ENCODE measurements at regions not wholly inside any gene's neighbourhood (a gene's known extent, or its start where the extent isn't known, plus 50 kb on each side); places are given as distances from the start of the nearest gene placed in this dataset.

DNA sequence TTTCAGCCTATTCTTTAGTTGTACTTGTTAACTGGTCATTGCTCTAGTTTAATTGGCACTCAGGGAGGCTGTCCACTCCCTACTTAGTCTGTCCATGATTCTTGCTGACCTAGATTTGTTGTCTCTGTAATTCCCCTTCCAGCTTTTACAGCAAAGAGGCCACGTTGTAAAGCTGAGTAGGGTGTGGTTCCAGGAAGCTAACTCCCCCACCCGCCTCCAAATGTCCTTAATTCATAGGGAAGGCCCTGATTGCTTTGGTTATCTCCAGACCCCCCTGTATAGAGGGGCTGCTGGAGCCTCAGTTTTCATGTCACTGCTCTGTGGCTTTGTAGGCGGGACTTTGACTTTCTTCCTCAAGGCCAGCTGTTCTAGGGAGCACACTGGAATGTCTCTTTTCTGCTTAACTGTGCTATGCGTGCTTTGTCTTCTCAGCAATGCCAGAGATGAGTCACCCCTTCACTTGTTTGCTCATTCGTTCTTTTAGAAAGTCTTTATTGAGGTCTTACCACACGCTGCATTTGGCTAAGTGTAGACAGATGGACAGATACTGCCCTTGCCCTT lies 175.1 kb upstream of the JAG1 start (continued):
- TF ChIP-seq, protein P1, sequence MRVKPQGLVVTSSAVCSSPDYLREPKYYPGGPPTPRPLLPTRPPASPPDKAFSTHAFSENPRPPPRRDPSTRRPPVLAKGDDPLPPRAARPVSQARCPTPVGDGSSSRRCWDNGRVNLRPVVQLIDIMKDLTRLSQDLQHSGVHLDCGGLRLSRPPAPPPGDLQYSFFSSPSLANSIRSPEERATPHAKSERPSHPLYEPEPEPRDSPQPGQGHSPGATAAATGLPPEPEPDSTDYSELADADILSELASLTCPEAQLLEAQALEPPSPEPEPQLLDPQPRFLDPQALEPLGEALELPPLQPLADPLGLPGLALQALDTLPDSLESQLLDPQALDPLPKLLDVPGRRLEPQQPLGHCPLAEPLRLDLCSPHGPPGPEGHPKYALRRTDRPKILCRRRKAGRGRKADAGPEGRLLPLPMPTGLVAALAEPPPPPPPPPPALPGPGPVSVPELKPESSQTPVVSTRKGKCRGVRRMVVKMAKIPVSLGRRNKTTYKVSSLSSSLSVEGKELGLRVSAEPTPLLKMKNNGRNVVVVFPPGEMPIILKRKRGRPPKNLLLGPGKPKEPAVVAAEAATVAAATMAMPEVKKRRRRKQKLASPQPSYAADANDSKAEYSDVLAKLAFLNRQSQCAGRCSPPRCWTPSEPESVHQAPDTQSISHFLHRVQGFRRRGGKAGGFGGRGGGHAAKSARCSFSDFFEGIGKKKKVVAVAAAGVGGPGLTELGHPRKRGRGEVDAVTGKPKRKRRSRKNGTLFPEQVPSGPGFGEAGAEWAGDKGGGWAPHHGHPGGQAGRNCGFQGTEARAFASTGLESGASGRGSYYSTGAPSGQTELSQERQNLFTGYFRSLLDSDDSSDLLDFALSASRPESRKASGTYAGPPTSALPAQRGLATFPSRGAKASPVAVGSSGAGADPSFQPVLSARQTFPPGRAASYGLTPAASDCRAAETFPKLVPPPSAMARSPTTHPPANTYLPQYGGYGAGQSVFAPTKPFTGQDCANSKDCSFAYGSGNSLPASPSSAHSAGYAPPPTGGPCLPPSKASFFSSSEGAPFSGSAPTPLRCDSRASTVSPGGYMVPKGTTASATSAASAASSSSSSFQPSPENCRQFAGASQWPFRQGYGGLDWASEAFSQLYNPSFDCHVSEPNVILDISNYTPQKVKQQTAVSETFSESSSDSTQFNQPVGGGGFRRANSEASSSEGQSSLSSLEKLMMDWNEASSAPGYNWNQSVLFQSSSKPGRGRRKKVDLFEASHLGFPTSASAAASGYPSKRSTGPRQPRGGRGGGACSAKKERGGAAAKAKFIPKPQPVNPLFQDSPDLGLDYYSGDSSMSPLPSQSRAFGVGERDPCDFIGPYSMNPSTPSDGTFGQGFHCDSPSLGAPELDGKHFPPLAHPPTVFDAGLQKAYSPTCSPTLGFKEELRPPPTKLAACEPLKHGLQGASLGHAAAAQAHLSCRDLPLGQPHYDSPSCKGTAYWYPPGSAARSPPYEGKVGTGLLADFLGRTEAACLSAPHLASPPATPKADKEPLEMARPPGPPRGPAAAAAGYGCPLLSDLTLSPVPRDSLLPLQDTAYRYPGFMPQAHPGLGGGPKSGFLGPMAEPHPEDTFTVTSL (CRISPR knock-in tag; IDR thresholded peaks at IDR 0.05; ENCODE audit: borderline replicate concordance), result peak; percentile 68
- peak; percentile 80; the same call in 1 of the 2 replicates for TF ChIP-seq JUND (CRISPR knock-in tag; IDR thresholded peaks at IDR 0.05)
- peak; percentile 46; the same call in 1 of the 2 replicates for TF ChIP-seq ERF (CRISPR knock-in tag; IDR thresholded peaks at IDR 0.05)
- peak; percentile 80; the same call in 1 of the 2 replicates for TF ChIP-seq SOX5 (CRISPR knock-in tag; IDR thresholded peaks at IDR 0.05; ENCODE audit: borderline replicate concordance)
- no peak for TF ChIP-seq FOXA1 (IDR thresholded peaks at IDR 0.05)
- peak; percentile 64; the same call in 1 of the 2 replicates for TF ChIP-seq FOXA1 (CRISPR knock-in tag; IDR thresholded peaks at IDR 0.05)
- peak; percentile 99 for TF ChIP-seq FOSL2 (CRISPR knock-in tag; IDR thresholded peaks at IDR 0.05)
- TF ChIP-seq, protein P2, sequence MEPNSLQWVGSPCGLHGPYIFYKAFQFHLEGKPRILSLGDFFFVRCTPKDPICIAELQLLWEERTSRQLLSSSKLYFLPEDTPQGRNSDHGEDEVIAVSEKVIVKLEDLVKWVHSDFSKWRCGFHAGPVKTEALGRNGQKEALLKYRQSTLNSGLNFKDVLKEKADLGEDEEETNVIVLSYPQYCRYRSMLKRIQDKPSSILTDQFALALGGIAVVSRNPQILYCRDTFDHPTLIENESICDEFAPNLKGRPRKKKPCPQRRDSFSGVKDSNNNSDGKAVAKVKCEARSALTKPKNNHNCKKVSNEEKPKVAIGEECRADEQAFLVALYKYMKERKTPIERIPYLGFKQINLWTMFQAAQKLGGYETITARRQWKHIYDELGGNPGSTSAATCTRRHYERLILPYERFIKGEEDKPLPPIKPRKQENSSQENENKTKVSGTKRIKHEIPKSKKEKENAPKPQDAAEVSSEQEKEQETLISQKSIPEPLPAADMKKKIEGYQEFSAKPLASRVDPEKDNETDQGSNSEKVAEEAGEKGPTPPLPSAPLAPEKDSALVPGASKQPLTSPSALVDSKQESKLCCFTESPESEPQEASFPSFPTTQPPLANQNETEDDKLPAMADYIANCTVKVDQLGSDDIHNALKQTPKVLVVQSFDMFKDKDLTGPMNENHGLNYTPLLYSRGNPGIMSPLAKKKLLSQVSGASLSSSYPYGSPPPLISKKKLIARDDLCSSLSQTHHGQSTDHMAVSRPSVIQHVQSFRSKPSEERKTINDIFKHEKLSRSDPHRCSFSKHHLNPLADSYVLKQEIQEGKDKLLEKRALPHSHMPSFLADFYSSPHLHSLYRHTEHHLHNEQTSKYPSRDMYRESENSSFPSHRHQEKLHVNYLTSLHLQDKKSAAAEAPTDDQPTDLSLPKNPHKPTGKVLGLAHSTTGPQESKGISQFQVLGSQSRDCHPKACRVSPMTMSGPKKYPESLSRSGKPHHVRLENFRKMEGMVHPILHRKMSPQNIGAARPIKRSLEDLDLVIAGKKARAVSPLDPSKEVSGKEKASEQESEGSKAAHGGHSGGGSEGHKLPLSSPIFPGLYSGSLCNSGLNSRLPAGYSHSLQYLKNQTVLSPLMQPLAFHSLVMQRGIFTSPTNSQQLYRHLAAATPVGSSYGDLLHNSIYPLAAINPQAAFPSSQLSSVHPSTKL (CRISPR knock-in tag; IDR thresholded peaks at IDR 0.05), result peak; percentile 88
- TF ChIP-seq, protein P3, sequence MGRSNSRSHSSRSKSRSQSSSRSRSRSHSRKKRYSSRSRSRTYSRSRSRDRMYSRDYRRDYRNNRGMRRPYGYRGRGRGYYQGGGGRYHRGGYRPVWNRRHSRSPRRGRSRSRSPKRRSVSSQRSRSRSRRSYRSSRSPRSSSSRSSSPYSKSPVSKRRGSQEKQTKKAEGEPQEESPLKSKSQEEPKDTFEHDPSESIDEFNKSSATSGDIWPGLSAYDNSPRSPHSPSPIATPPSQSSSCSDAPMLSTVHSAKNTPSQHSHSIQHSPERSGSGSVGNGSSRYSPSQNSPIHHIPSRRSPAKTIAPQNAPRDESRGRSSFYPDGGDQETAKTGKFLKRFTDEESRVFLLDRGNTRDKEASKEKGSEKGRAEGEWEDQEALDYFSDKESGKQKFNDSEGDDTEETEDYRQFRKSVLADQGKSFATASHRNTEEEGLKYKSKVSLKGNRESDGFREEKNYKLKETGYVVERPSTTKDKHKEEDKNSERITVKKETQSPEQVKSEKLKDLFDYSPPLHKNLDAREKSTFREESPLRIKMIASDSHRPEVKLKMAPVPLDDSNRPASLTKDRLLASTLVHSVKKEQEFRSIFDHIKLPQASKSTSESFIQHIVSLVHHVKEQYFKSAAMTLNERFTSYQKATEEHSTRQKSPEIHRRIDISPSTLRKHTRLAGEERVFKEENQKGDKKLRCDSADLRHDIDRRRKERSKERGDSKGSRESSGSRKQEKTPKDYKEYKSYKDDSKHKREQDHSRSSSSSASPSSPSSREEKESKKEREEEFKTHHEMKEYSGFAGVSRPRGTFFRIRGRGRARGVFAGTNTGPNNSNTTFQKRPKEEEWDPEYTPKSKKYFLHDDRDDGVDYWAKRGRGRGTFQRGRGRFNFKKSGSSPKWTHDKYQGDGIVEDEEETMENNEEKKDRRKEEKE (IDR thresholded peaks at IDR 0.05), result no peak
- TF ChIP-seq, protein P4, sequence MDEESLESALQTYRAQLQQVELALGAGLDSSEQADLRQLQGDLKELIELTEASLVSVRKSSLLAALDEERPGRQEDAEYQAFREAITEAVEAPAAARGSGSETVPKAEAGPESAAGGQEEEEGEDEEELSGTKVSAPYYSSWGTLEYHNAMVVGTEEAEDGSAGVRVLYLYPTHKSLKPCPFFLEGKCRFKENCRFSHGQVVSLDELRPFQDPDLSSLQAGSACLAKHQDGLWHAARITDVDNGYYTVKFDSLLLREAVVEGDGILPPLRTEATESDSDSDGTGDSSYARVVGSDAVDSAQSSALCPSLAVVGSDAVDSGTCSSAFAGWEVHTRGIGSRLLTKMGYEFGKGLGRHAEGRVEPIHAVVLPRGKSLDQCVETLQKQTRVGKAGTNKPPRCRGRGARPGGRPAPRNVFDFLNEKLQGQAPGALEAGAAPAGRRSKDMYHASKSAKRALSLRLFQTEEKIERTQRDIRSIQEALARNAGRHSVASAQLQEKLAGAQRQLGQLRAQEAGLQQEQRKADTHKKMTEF (CRISPR knock-in tag; IDR thresholded peaks at IDR 0.05), result peak; percentile 43; the same call in 1 of the 2 replicates
- no peak for TF ChIP-seq ZNF260 (CRISPR knock-in tag; IDR thresholded peaks at IDR 0.05; ENCODE audit: borderline replicate concordance, low read depth)
